Caco-2 (cell line): ENCODE measurements at regions not wholly inside any gene's neighbourhood (a gene's known extent, or its start where the extent isn't known, plus 50 kb on each side); places are given as distances from the start of the nearest gene placed in this dataset.

Experiments used
- BruUV-seq: library from RNA; stranded (reverse); fragments of 400-500 nt; replicated peaks from 2 replicates; lab custom pipeline; 2021; lab: Mats Ljungman, UMichigan
- CTCF ChIA-PET: fragments of 300-600 bp; sonication (Branson Sonifier 250); formaldehyde crosslinking; loops from one replicate; lab custom pipeline; 2022; ENCODE audit warnings: antibody characterized with exemption; lab: Charles Lee
- POLR2A ChIA-PET: fragments of 300-600 bp; sonication (Branson Sonifier 250); formaldehyde crosslinking; loops from one replicate; lab custom pipeline; 2022; ENCODE audit warnings: antibody characterized with exemption; lab: Charles Lee
- DNase-seq, 2 experiments: peaks; one replicate each; pipeline versions ENCODE4 v3.0.0 to v3.0.0-alpha.2; 2020 to 2022
- H3K27me3 ChIP-seq: replicated peaks from 2 replicates; pipeline ENCODE4 v1.6.0; 2011; ENCODE audit warnings: low read length; ENCODE audit not compliant: control insufficient read depth, insufficient read depth
- H3K36me3 ChIP-seq: 2 replicates; pipeline ENCODE4 v1.5.1; 2011; ENCODE audit warnings: low read length; ENCODE audit not compliant: control insufficient read depth, insufficient read depth
- H3K4me1 ChIP-seq: fragments of 250-450 bp; sonication (Bioruptor Pico); 2 replicates; pipeline ENCODE4 v1.5.1; 2020; ENCODE audit warnings: mild to moderate bottlenecking
- H3K4me3 ChIP-seq: 2 replicates; pipeline ENCODE4 v1.5.1; 2011; ENCODE audit warnings: low read depth, mild to moderate bottlenecking, control low read depth, low read length
- H3K9me3 ChIP-seq: fragments of 250-450 bp; sonication (Bioruptor Pico); 2 replicates; pipeline ENCODE4 v1.5.1; 2020; ENCODE audit warnings: mild to moderate bottlenecking, moderate library complexity
- H3K27ac Mint-ChIP-seq: one replicate; pipeline ENCODE4 v1.8.0; 2022; ENCODE audit warnings: mixed read lengths; ENCODE audit not compliant: unreplicated experiment
- H3K27me3 Mint-ChIP-seq: one replicate; pipeline ENCODE4 v1.8.0; 2022; ENCODE audit warnings: mixed read lengths; ENCODE audit not compliant: insufficient read depth, unreplicated experiment
- H3K36me3 Mint-ChIP-seq: one replicate; pipeline ENCODE4 v1.8.0; 2022; ENCODE audit warnings: mild to moderate bottlenecking, mixed read lengths; ENCODE audit not compliant: insufficient read depth, unreplicated experiment
- H3K4me1 Mint-ChIP-seq: one replicate; pipeline ENCODE4 v1.8.0; 2022; ENCODE audit warnings: low read depth, mixed read lengths; ENCODE audit not compliant: unreplicated experiment
- H3K4me3 Mint-ChIP-seq: one replicate; pipeline ENCODE4 v1.8.0; 2022; ENCODE audit warnings: mild to moderate bottlenecking, moderate library complexity, mixed read lengths; ENCODE audit not compliant: unreplicated experiment
- H3K9me3 Mint-ChIP-seq: one replicate; pipeline ENCODE4 v1.8.0; 2022; ENCODE audit warnings: mixed read lengths; ENCODE audit not compliant: unreplicated experiment
- intact Hi-C: fragments of 100-400 bp; cut with micrococcal nuclease; formaldehyde crosslinking; loops from one replicate; pipeline ENCODE4 v1.10.0; 2022; ENCODE audit not compliant: unreplicated experiment
- TF ChIP-seq, protein P1 (sequence below), 2 experiments: fragments of 200-600 bp in 1 of 2; IDR thresholded peaks; 1 replicate in 1 of 2; 2 replicates in 1 of 2; pipeline versions ENCODE4 v1.5.1 to v1.8.0; 2011 to 2022; ENCODE audit warnings: antibody characterized with exemption in 1 of 2, control low read depth in 1 of 2, inconsistent platforms in 1 of 2, low read depth in 1 of 2, low read length in 1 of 2, mild to moderate bottlenecking in 1 of 2, moderate library complexity in 1 of 2; ENCODE audit not compliant: insufficient read depth in 1 of 2, severe bottlenecking in 1 of 2, unreplicated experiment in 1 of 2

DNA sequence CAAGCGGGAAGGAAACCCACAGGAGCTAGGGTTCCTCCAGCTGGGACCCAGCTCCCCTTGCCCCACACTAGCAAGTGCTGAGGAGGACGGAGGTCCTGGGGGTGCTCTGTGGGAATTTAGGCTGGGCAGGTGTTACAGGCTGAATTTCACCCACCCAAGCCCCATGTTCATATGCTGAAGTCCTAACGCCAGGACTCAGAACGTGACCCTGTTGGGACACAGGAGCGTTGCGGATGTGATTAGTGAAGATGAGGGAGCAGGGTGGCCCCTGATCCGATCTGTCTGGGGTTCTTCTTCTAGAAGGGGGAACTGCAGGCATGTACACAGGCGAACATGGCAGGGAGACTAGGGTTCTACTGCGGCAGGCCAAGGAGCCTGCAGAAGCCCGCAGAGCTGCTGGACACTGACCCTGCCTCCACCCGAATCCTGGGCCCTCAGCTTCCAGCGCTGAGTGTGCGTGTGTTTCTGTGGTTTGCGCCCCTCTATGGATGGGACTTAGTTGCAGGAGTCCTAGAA lies 103.4 kb upstream of the FGF3 start:
- TF ChIP-seq, protein P1, sequence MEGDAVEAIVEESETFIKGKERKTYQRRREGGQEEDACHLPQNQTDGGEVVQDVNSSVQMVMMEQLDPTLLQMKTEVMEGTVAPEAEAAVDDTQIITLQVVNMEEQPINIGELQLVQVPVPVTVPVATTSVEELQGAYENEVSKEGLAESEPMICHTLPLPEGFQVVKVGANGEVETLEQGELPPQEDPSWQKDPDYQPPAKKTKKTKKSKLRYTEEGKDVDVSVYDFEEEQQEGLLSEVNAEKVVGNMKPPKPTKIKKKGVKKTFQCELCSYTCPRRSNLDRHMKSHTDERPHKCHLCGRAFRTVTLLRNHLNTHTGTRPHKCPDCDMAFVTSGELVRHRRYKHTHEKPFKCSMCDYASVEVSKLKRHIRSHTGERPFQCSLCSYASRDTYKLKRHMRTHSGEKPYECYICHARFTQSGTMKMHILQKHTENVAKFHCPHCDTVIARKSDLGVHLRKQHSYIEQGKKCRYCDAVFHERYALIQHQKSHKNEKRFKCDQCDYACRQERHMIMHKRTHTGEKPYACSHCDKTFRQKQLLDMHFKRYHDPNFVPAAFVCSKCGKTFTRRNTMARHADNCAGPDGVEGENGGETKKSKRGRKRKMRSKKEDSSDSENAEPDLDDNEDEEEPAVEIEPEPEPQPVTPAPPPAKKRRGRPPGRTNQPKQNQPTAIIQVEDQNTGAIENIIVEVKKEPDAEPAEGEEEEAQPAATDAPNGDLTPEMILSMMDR (IDR thresholded peaks at IDR 0.05; ENCODE audit: insufficient read depth in 1 of 2, low read depth in 1 of 2, low read length in 1 of 2, severe bottlenecking in 1 of 2, unreplicated experiment in 1 of 2): no peak
- H3K4me3 Mint-ChIP-seq: no peak overlapping the region
- Histone ChIP-seq H3K27me3 (no peaks in the 10 kb centered on the region), H3K4me3 (no peak overlapping the region), H3K36me3 (no peaks in the 10 kb centered on the region), H3K9me3 (no peaks in the 10 kb centered on the region), H3K4me1 (peaks cover 11% of the 10 kb centered on the region; the same call in 1 of the 2 replicates)
- no TSS peak for BruUV-seq
- H3K27me3 Mint-ChIP-seq: peaks cover 2% of the 10 kb centered on the region
- no peak overlapping the region for H3K27ac Mint-ChIP-seq
- ChIA-PET CTCF (interaction anchor here (1.0 to 1.6 kb wide), 2 partner anchors 12 to 18 kb away, joined by 3 to 4 read pairs; no protein-coding TSS in a partner anchor), POLR2A (no interaction called here)
- H3K4me1 Mint-ChIP-seq: no peaks in the 10 kb centered on the region
- peaks cover 5% of the 10 kb centered on the region for H3K36me3 Mint-ChIP-seq
- H3K9me3 Mint-ChIP-seq: peaks cover 4% of the 10 kb centered on the region
- intact Hi-C loops: no loop called here
- no peak for DNase-seq

DNA sequence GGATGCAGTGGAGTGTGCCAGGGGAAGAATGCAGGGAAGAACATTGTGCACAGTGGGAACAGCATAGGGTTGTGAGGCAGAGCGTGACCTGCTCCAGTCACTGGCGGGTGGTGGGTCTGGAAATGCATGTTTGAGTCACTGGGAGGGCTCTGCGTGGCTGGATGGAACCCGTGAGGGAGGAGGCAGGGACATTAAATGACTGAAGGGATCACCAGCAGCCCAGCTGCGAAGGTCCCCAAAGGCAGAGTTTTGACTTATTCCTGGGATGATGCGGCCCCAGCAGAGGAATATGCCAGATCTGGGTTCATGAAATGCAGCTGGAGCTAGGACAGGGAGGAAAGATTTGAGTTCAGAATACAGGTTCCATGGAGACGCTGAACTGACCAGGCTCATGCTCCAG lies 104.0 kb upstream of the FGF3 start:
- no peaks in the 10 kb centered on the region for H3K4me1 Mint-ChIP-seq
- Histone ChIP-seq H3K4me3 (no peak overlapping the region), H3K9me3 (no peaks in the 10 kb centered on the region), H3K27me3 (no peaks in the 10 kb centered on the region), H3K36me3 (no peaks in the 10 kb centered on the region), H3K4me1 (peaks cover 11% of the 10 kb centered on the region; the same call in 1 of the 2 replicates)
- BruUV-seq: no TSS peak
- H3K27ac Mint-ChIP-seq: no peak overlapping the region
- ChIA-PET CTCF (interaction anchor here (0.7 kb wide), 1 partner anchor 8 kb away, joined by 3 read pairs; no protein-coding TSS in a partner anchor), POLR2A (no interaction called here)
- intact Hi-C loops: no loop called here
- H3K36me3 Mint-ChIP-seq: peaks cover 5% of the 10 kb centered on the region
- H3K9me3 Mint-ChIP-seq: no peaks in the 10 kb centered on the region
- no peaks in the 10 kb centered on the region for H3K27me3 Mint-ChIP-seq
- H3K4me3 Mint-ChIP-seq: no peak overlapping the region
- TF ChIP-seq, protein P1 (IDR thresholded peaks at IDR 0.05; ENCODE audit: insufficient read depth in 1 of 2, low read depth in 1 of 2, low read length in 1 of 2, severe bottlenecking in 1 of 2, unreplicated experiment in 1 of 2): no peak
- peak in 1 of 2 experiments; percentile 34 for DNase-seq

DNA sequence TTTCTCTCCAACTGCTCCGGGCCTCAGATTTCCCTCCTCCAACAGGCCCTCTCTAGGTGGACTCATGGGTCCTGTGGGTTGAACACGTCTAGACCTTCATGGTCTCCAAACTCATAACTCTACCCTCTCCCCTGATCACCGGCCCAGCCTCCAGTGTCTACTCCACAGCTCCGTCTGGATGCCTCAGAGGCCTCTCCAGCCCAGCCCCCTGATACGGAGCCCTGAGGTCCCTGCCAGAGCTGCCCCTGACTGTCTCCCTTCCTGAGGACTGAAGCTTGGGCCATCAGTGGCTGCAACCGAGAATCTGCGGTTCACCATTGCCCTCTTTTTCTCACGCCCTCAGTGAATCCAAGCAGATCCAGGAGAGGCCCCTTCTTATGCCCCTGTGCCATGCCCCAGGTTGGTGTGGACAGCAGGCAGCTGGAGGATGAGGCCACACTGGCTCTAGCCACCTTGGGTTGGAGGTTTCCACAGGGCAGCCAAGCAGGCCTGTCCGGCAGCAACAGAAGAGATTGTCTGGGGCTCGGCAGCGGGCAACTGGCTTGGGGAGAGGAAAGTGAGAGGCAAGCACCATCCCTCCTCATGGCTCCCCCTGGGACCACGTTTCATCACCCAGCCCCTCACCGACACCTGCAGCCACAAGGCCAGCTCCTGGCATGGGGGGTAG lies 104.6 kb upstream of the FGF3 start:
- H3K36me3 Mint-ChIP-seq: peaks cover 5% of the 10 kb centered on the region
- CTCF ChIA-PET: interaction anchor here (0.7 to 1.2 kb wide), 3 partner anchors 9 to 20 kb away, joined by 3 read pairs; no protein-coding TSS in a partner anchor
- no TSS peak for BruUV-seq
- H3K27ac Mint-ChIP-seq: no peak overlapping the region
- Histone ChIP-seq H3K36me3 (no peaks in the 10 kb centered on the region), H3K4me3 (no peak overlapping the region), H3K4me1 (peaks cover 6% of the 10 kb centered on the region; the same call in 1 of the 2 replicates), H3K27me3 (no peaks in the 10 kb centered on the region), H3K9me3 (no peaks in the 10 kb centered on the region)
- DNase-seq: peak in 1 of 2 experiments; percentile 33
- H3K4me3 Mint-ChIP-seq: no peak overlapping the region
- intact Hi-C loops: no loop called here
- no peaks in the 10 kb centered on the region for H3K9me3 Mint-ChIP-seq
- H3K27me3 Mint-ChIP-seq: no peaks in the 10 kb centered on the region
- POLR2A ChIA-PET: no interaction called here
- no peaks in the 10 kb centered on the region for H3K4me1 Mint-ChIP-seq
- TF ChIP-seq, protein P1 (IDR thresholded peaks at IDR 0.05; ENCODE audit: insufficient read depth in 1 of 2, low read depth in 1 of 2, low read length in 1 of 2, severe bottlenecking in 1 of 2, unreplicated experiment in 1 of 2): no peak
